Activated CD8-positive, alpha-beta memory T cell treated with anti-CD3 and anti-CD28 coated beads, Interleukin-2, amount 50 U/mL, for 24 hours (primary cell): ENCODE measurements at regions not wholly inside any gene's neighbourhood (a gene's known extent, or its start where the extent isn't known, plus 50 kb on each side); places are given as distances from the start of the nearest gene placed in this dataset.
"Not testable (repeated sequence)": the region's sequence is repeated elsewhere in the genome, so short reads cannot be mapped to it uniquely, and the experiment has no call there.

Experiments
- DNase-seq: peaks from one replicate; pipeline ENCODE4 v3.0.0-alpha.2; 2020; ENCODE audit errors: extremely low read depth

DNA sequence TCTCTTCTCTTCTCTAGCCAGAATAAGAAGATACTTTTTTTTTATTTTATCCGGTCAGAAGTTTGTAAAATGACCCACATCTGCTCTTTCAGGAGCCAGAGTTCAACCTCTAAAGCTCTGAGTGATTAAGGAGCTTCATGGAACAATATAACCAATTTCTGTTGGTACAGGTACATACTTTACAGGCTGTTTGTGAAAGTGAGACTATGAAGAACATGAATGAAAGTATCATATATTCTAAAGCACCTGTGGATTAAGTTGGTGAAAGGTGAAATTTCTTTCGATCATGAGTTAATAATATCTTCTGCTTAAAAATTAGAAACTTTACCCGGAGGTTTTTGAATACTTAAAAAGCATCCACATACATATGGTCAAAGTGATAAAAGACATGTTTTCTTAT is 65.2 kb downstream of the DMRT2 start:
- DNase-seq, result no peak

DNA sequence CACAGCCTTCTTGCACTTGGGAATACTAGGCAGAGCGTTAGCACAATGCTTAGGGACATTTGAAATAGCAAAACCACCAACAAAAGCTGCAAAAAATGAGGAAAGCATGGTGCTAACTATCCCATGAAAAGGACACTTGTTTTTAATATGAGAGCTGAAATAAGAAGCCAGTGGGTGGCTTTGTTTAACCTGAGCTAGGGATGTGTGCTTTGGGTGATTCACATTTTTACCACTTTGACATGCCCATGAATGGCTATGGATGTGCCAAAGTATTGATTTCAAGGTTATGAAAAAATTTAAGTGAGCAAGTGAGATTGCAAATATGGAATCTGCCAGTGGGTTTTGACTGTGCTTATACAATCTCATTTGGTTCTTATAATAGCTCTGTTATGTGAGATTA is 67.3 kb downstream of the DMRT2 start:
- DNase-seq, result no peak

DNA sequence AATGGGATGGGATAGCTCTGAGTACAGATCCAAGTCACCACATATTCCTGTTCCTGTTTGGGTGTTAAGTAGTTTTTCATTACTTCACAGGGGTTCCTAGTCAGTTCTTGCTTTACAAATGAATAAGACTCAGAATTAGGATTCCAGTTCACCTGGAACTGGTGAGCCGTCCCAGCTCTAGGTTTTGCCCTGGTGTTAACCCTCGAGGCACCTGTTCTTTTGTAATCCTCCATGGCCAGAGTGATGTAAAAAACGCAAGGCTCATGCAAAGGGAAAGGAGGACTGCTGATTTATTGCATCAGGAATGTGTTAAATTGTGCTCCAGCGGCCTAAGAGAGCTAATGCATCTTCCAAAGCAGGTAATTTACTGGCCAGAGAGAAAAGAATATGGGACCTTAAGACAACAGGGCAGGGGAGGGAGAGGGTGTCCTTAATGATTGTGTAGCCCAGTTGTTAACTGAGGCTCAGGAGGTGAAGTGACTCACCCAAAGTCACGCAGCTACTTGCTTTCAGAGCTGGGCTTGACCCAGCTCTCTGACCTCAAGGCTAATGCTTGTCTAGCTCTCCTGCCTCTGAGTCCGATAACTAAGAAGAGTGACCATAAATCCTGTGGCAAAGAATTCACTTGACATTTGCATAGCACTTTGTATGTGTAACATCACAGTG is 70.5 kb downstream of the DMRT2 start:
- DNase-seq, result no peak

DNA sequence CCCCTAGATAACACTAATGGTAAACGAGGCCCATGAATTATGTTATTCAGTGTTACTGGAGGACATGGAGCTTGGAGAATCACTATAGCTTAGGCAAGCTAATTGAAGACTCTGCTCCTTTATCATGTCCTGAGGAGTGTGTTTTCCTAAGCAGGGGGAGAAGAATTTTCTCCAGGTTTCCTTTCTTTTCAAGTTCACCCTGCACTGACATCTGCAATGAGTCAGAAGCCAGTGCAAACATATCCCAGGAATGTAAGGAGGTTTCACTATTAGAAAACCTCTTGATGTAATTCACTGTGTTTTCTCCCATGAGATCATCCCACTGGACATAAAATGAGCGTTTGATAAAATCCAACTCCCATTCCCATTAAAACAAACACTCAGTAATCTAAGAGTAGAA is 75.6 kb downstream of the DMRT2 start:
- DNase-seq, result no peak

DNA sequence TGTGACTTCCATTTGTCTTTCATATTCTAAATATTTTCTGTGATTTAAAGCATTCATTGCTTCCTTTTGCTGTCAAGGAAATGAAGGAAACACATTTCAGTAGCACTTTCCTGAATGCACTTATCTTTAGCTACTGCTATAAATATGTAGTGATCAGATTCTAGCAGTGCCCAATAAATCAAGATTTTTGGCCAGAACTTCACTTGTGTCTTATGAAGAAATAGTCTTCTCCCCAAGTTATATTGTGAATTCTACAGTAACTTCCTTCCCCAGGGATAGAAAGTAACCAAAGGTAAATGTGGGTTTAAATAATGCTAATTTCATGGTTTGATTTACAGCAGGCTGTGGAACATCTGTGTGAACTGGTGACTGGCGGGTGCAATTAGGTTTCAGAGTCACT is 77.9 kb downstream of the DMRT2 start:
- no peak for DNase-seq

DNA sequence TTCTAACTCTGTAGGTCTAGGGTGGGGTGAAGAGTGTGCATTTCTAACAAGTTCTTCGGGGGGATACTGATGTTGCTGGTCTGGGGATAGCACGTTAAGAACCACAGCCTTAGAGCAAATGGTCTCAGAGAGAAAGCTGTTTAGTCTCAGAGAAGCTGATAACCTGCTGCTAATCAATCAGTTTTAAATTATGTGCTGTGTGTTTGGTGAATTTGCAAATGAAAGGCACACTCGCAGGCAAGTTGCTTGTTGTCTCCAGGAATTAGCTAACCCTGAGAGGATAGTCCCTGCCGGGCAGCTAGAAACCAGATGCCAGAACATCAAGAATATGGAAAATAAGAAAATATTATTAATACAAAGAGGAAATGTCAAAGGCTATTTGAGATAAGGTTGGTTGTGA is 79.2 kb downstream of the DMRT2 start:
- DNase-seq, result no peak

DNA sequence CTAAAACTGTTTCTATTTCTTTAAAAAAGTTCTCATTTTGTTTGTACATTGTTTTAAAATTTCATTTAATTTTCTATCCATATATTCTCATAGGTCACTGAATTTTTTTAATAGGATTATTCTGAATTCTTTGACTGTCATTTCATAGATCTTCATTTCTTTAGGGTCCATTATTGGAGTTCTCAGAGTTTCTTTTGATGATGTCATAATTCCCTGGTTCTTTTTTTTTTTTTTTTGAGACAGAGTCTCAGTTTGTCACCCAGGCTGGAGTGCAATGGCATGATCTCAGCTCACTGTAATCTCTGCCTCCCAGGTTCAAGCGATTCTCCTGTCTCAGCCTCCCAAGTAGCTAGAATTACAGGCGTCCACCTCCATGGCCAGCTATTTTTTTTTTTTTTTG is 89.9 kb downstream of the DMRT2 start:
- no peak for DNase-seq

DNA sequence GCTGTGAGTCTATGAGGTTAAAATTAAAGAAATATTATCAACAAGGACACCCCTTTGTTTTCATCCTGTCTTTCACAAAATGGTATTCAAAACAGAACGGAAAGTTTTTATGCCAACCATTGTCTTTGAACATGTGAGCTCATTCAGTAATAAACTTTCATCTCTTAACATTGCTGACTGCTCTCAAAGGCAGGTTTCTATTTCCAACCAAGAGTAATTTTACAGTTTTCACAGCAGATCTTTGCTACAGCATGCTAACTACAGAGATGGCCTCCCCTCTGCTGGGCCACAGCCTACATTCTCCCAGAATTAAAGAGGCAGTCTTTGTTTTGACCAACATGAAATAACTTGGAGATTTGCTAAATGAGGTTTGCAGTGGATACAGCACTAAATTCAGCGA is 101.5 kb downstream of the DMRT2 start:
- no peak for DNase-seq

DNA sequence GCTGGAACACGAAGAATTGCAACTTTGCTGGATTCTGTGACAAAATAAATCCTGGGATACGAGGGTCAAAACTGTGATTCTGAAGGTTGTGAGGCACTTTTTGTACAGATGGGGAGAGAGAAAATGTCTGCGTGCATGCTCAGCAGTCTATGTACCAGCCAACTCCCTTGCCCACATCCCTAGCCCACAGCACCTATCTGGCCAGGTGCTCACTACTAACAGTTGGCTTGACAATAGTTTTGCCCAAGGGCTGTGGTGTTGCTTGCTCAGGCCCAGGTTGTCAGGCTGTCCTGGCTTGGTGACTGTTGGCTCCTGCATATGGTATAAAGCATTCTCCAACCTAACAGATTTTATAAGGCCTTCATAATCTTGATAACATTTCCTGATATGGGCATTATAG is 102.0 kb downstream of the DMRT2 start:
- no peak for DNase-seq

DNA sequence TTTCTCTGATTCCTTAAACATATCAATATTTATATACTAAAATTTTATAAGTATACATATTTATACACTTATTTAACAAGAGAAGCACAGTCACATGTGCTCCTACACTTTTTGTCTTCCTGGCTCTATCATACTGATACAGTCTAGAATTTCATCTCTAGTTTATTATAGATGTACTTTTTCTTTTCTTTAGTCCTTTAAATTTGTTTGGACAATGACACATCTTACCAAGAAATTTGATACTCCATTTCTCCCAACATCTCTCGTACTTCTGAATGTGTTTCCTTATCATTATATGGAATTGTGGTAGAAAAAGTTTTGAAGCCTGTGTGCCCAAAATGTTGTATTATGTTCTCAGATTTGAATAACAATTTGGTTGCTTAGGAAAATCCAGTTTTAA is 104.6 kb downstream of the DMRT2 start:
- DNase-seq, result no peak

DNA sequence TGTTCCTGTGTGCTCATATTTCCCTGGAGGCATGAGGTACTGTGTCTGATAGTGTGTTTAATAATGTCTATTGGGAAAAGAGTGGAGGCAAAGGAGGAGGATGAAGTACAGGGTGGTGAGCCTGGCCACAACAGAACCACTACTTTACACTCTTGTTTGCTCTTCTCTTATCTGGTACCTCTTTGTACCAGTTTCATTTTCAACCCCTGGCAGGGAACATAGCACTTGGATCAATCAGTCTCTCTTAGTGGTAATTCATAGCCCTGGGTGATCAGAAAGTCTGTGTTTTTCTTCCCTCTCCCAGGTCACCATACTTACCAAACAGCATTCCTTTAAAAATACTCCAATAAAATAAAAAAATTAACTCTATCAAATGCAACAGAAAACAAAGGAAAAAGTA is 105.4 kb downstream of the DMRT2 start:
- DNase-seq, result no peak

DNA sequence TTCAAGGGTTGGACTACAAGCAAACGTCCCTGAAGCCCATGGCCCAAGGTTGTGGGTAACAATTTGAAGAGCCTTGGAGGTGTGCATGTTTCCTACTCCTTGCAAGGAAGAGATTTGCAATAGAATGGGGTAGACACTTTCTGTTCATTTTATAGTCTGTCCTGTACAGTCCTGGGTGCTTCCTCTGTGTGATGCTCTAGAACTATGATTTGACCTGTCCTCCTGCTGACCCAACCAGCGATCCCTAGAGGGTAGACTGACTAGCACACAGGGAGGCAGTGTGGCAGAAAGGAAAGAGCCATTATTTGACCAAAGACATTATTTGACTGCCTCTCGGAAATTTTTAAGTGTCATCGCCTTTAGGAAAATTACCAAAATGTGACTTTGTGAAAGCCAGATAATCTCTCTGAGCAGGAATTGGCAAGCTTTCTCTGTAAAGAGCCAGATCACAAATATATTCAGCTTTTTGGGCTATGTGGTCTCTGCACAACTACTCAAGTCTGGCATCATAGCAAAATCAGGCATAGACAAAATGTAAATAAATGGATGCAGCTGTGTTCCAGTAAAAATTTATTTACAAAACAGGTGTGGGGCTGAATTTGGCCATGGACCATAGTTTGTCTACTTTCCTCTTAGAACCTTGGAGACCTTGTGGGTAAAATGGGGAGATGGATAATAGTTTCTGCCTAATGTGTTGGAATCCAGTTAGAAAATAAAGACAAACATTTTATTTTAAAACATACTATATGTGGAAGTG is 106.8 kb downstream of the DMRT2 start:
- no peak for DNase-seq

DNA sequence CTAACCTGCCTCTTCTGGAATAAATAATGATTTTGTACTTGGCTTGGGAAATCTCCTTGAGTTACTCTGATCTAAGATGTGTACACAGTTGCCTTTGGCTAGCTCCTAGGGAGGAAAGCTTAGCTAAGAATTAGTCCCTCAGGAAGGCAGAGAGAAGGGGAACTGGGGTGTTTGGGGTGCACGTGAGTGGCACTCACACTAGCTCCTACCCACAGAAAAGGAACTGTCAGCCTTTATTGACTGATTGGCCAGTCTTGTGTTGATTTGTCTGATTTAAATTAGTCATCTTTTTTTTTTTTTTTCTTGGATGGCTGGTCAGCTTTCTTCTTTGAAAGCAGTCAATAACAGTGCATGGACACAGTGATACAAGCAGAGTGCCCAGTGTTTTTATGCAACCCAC is 107.7 kb downstream of the DMRT2 start:
- DNase-seq, result no peak

DNA sequence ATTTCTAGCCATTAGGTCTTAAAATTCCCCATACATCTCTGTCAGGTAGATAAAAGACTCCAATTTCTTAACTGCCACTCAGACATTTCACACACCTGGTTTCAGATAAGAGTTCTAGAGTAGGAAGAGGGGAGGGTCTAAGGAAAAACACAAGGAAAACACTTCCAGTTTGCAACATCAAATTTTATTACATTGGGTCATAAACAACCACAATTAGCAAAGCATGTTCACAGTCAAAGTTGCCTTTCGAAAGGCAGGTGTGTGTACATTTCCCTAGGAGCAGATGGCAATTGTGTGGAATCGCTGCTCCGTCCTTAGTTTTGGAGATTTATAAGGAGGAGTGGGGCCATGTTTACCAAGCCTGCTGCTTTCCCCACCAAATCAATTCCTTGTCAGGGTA is 120.8 kb downstream of the DMRT2 start:
- no peak for DNase-seq

DNA sequence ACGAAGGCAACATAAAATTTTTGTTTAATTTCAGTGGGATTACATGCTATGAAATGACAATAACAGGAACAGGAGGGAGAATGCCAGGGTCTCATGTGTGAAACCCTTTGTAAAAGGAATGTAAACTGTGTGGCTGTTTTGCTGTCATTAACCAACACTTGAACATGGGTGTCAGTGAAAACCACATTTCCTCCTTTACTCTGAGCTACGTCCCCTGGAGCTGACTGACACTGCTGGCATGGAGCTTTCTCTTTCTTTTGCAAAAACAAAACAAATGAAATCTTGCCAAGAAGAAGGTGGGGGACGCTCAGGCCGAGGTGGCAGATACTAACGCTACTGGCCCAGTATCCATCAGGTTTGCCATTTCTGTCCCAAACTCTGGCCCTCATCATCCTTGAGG is 121.4 kb downstream of the DMRT2 start:
- DNase-seq, result no peak

DNA sequence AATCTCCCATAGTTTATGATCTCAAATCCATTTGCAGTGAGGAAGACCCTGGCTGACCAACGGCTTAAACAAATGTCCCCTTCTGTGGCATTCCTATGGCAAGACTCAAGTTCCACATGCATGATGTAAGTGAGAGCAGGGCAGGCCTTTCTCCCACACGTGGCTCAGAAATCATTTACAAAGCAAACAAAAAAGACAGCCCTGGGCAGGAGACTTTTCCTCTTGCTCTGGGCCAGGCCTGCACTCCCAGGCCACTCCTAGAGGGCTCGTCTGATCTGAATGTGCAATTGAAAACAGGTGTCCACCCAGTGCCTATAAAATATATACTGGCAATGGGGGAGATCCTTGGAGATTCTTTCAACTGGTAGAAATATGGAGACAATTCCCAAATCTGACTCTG is 123.1 kb downstream of the DMRT2 start:
- DNase-seq, result no peak

DNA sequence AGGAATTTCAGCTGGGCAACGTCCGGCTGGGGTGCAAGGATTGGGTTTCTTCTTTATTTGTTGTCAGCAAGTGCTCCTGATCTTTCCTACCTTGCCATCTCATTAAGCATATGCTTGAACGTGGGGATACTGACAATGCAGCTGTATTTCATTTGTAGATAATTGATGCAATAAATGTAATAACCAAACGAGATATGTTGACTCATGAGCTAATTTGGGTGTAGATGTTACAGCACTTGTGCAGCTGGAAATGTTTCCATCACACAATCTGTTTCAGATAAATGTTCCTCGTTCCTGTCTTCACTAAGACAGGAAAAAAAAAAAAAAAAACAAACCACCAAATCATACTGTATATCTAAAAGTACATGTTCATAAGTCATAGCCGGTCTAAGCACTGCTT is 123.8 kb downstream of the DMRT2 start:
- DNase-seq, result no peak

DNA sequence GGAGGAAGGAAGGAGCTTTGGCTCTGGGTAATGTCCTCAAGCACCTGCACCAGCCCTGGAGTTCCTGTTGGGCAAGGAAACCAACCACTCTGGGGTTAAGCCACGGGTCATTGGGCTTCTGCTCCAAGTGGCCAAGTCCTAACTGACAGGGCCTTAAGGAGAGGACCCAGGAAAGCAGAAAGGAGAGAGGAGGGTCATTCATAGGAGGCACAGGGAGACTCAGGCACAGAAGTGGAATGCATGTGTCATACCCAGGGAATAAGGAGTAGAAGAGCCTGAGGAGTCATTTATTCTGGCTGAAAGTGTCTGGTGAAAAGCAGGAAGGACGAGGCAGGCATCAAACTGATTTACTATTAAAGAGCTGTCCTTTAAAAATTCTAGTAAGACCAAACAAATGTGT is 129.2 kb downstream of the DMRT2 start:
- no peak for DNase-seq

DNA sequence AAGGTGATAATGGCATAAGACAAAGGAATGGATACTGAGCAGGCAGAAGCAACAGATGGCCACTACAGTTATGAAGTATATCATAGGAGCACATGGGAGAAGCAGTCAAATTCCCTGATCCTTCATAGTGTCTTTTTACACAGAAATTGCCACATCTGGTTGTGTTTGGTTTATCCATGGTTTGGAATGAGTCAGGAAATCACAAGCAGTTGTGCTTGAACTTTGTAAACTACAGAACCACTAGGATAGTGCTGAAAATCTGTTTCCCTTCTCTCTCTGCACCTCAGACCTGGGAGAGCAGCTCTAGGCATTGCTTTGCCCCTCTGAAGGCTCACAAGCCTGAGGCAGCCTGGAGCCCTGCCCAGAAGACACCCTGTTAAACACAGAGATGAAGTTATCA is 134.0 kb downstream of the DMRT2 start:
- no peak for DNase-seq

DNA sequence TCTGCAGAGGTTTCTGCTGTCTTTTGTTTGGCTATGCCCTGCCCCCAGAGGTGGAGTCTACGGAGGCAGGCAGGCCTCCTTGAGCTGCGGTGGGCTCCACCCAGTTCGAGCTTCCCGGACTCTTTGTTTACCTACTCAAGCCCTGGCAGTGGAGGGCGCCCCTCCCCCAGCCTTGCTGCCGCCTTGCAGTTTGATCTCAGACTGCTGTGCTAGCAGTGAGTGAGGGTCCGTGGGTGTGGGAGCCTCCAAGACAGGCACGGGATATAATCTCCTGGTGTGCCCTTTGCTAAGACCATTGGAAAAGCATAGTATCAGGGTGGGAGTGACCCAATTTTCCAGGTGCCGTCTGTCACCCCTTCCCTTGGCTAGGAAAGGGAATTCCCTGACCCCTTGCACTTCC is 137.0 kb downstream of the DMRT2 start:
- DNase-seq, result not testable (repeated sequence)

DNA sequence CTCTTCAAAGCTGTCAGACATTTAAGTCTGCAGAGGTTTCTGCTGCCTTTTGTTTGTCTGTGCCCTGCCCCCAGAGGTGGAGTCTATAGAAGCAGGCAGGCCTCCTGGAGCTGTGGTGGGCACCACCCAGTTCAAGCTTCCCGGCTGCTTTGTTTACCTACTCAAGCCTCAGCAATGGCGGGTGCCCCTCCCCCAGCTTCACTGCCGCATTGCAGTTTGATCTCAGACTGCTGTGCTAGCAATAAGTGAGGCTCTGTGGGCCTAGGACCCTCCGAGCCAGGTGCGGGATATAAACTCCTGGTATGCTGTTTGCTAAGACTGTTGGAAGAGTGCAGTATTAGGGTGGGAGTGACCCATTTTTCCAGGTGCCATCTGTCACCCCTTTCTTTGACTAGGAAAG is 145.5 kb downstream of the DMRT2 start:
- not testable (repeated sequence) for DNase-seq

DNA sequence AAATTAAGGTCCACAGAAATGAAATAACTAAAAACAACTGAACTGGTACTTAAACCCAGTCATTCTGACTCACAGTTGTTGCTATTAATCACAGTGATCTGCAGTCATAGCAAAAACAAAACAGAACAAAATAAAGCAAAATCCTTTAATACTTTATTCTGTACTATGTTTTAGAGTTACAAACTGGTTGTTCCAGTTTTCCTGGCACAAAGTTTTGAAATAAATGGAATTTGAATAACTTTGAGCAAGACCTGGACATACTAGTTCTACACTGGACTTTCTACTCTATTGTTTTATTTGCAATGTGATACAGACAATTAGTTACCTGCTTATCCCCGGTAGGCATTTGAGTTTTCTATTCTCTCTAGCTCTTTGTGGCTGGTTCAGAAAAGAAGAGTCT is 147.9 kb downstream of the DMRT2 start:
- no peak for DNase-seq

DNA sequence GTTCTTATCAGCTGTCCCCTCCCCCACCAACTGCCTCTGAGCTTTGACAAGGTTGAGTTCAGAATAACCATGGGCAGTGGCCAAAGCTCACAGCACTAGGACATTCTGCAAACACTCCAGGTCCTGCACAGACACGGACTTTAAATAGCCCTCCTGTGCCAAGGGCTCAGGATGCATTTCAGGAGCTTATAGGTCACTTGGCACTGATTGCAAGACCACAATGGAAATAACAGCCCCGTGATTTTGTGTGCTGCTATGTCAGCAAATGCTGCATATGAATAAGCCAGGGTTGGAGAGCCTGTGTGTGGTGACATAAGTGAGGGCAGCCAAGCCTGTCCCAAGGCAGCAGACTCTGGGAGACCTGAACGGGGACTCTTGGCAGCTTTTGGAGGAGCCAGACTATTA is 150.7 kb downstream of the DMRT2 start:
- no peak for DNase-seq

DNA sequence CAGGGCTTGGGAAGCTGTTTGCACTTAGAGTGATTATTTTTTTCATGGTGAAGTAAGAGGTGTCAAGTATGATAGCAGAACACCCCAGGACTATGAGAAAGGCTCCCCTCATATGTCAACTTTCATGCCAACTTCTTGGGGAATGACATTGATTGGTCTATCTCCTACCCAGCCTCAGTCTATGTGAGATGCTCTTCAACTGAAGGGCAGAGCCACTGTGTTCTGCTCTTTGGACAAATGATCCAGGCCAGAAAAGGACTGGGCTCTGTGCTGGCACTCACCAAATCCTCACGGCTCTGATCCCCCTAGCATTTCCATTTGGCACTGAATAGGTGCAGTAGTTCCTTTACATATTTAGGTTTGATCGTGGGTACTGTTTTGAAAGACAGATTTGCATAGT is 151.1 kb downstream of the DMRT2 start:
- DNase-seq, result no peak
